Endothelial cell of umbilical vein (primary cell): ENCODE measurements at regions not wholly inside any gene's neighbourhood (a gene's known extent, or its start where the extent isn't known, plus 50 kb on each side); places are given as distances from the start of the nearest gene placed in this dataset.

Experiments
- BruUV-seq: library from RNA; stranded (reverse); fragments of 400-500 nt; replicated peaks from 2 replicates; lab custom pipeline; 2021; lab: Mats Ljungman, UMichigan
- CTCF ChIA-PET: fragments of 300-600, 350-600 bp; sonication (Branson Sonifier 250); formaldehyde crosslinking; loops from one replicate; lab custom pipeline; 2021; ENCODE audit warnings: antibody characterized with exemption, inconsistent platforms; lab: Charles Lee
- POLR2A ChIA-PET: fragments of 300-600, 350-600 bp; sonication (Branson Sonifier 250); formaldehyde crosslinking; loops from one replicate; lab custom pipeline; 2021; ENCODE audit warnings: antibody characterized with exemption, inconsistent platforms; lab: Charles Lee
- DNase-seq: peaks from one replicate; pipeline ENCODE4 v3.0.0-alpha.2; 2011; ENCODE audit warnings: low read depth, low spot score
- FAIRE-seq: peaks from 2 replicates; lab custom pipeline; 2011; peaks lifted over from hg19 to GRCh38; lab: Jason Lieb, UNC
- H2AFZ ChIP-seq: 2 replicates; pipeline ENCODE4 v1.6.0; 2012; ENCODE audit warnings: low read depth, low read length, control low read depth, inconsistent platforms
- H3K27ac ChIP-seq: 2 replicates; pipeline ENCODE4 v1.5.1; 2011; ENCODE audit warnings: low read depth, mild to moderate bottlenecking, control low read depth, low read length, moderate library complexity; ENCODE audit not compliant: insufficient read depth
- H3K27me3 ChIP-seq, 2 experiments: 2 replicates each; pipeline versions ENCODE4 v1.6.0 to v1.6.1; 2011; ENCODE audit warnings: low read length in 2 of 2, mixed read lengths in 1 of 2; ENCODE audit not compliant: control insufficient read depth in 2 of 2, insufficient read depth in 2 of 2
- H3K36me3 ChIP-seq, 2 experiments: 2 replicates in 1 of 2; 3 replicates in 1 of 2; pipeline ENCODE4 v1.5.1; 2011; ENCODE audit warnings: low read length in 2 of 2, mild to moderate bottlenecking in 1 of 2, moderate library complexity in 1 of 2; ENCODE audit not compliant: control insufficient read depth in 2 of 2, insufficient read depth in 2 of 2; ENCODE audit errors: extremely low read depth in 1 of 2
- H3K4me1 ChIP-seq: 3 replicates; pipeline ENCODE4 v1.5.1; 2011; ENCODE audit warnings: mild to moderate bottlenecking, low read length; ENCODE audit not compliant: control insufficient read depth, insufficient read depth; ENCODE audit errors: extremely low read depth
- H3K4me2 ChIP-seq: 2 replicates; pipeline ENCODE4 v1.6.1; 2011; ENCODE audit warnings: low read length, control low read depth, mixed read lengths; ENCODE audit not compliant: insufficient read depth
- H3K4me3 ChIP-seq, 3 experiments: fragments of 200-600 bp in 1 of 3; sonication (generic), shearing (Covaris generic) in 1 of 3; replicated peaks in 1 of 3; 2 replicates each; pipeline ENCODE4 v1.5.1; 2011 to 2016; ENCODE audit warnings: control low read depth in 3 of 3, low read length in 3 of 3, mild to moderate bottlenecking in 2 of 3, inconsistent platforms in 1 of 3, low read depth in 1 of 3, moderate library complexity in 1 of 3; ENCODE audit not compliant: insufficient read depth in 1 of 3
- H3K79me2 ChIP-seq: 2 replicates; pipeline ENCODE4 v1.6.0; 2012; ENCODE audit warnings: low read length, inconsistent platforms; ENCODE audit not compliant: control insufficient read depth, insufficient read depth
- H3K9ac ChIP-seq: replicated peaks from 2 replicates; pipeline ENCODE3; 2011; ENCODE audit warnings: low read length, control low read depth; ENCODE audit not compliant: insufficient read depth; ENCODE audit errors: extremely low read depth
- H3K9me1 ChIP-seq: replicated peaks from 3 replicates; pipeline ENCODE4 v1.6.0; 2011; ENCODE audit warnings: mild to moderate bottlenecking, low read length; ENCODE audit not compliant: control insufficient read depth, insufficient read depth; ENCODE audit errors: extremely low read depth
- H3K9me3 ChIP-seq: replicated peaks from 2 replicates; pipeline ENCODE4 v1.5.1; 2012; ENCODE audit warnings: low read length, inconsistent platforms; ENCODE audit not compliant: control insufficient read depth, insufficient read depth
- H4K20me1 ChIP-seq: replicated peaks from 2 replicates; pipeline ENCODE3; 2011; ENCODE audit warnings: mild to moderate bottlenecking, low read length; ENCODE audit not compliant: control insufficient read depth, insufficient read depth; ENCODE audit errors: extremely low read depth
- CTCF ChIP-seq, 2 donors: IDR thresholded peaks; 1 replicate in 1 of 2; 2 replicates in 1 of 2; pipeline ENCODE4 v1.5.1; 2011; ENCODE audit warnings: low read length in 2 of 2, mild to moderate bottlenecking in 2 of 2, moderate library complexity in 2 of 2, control low read depth in 1 of 2, inconsistent platforms in 1 of 2, low read depth in 1 of 2; ENCODE audit not compliant: insufficient read depth in 1 of 2; ENCODE audit errors: extremely low read depth in 1 of 2
- EZH2 ChIP-seq: IDR thresholded peaks from 2 replicates; pipeline ENCODE4 v1.6.1; 2012; ENCODE audit warnings: borderline replicate concordance, low read depth, mild to moderate bottlenecking, moderate library complexity, low read length, inconsistent platforms; ENCODE audit not compliant: severe bottlenecking
- FOS ChIP-seq: IDR thresholded peaks from 2 replicates; pipeline ENCODE4 v1.6.1; 2011; ENCODE audit warnings: mild to moderate bottlenecking, low read length, moderate library complexity, borderline replicate concordance; ENCODE audit not compliant: insufficient read depth
- GATA2 ChIP-seq: IDR thresholded peaks from 2 replicates; pipeline ENCODE4 v1.7.0; 2011; ENCODE audit warnings: low read depth, mild to moderate bottlenecking, moderate library complexity, mixed read lengths, low read length; ENCODE audit not compliant: insufficient read length, insufficient read depth
- JUN ChIP-seq: IDR thresholded peaks from 2 replicates; pipeline ENCODE4 v1.6.1; 2011; ENCODE audit warnings: borderline replicate concordance, low read depth; ENCODE audit not compliant: insufficient read length, insufficient read depth
- MAX ChIP-seq: IDR thresholded peaks from 2 replicates; pipeline ENCODE4 v1.6.1; 2011; ENCODE audit not compliant: insufficient read depth, insufficient read length
- MYC ChIP-seq: IDR thresholded peaks from one replicate; pipeline ENCODE4 v1.6.1; 2011; ENCODE audit warnings: mild to moderate bottlenecking, low read depth, low read length
- POLR2A ChIP-seq: IDR thresholded peaks from 2 replicates; pipeline ENCODE4 v1.6.1; 2012; ENCODE audit warnings: low read depth, mild to moderate bottlenecking, control low read depth, low read length
- POLR2AphosphoS5 ChIP-seq: IDR thresholded peaks from 2 replicates; pipeline ENCODE4 v1.6.1; 2012; ENCODE audit warnings: low read depth, mild to moderate bottlenecking, control low read depth, low read length, moderate library complexity; ENCODE audit not compliant: insufficient read depth
- dilution Hi-C: fragments of 300-500 bp; cut with MboI; formaldehyde crosslinking; loops from one replicate; pipeline ENCODE4 v1.15.0; 2019; ENCODE audit warnings: low sequenced_read_pairs; ENCODE audit not compliant: extremely low pct_ligation_motif_present
- intact Hi-C: fragments of 100-400 bp; cut with micrococcal nuclease; formaldehyde crosslinking; loops from one replicate; pipeline ENCODE4 v1.10.0; 2022

GRCh38 chr18:71873695-71874094, 670.4 kb downstream of the CBLN2 start:
- TF ChIP-seq FOS: no peak
- no peak for TF ChIP-seq EZH2
- TF ChIP-seq CTCF (IDR thresholded peaks at IDR 0.05; ENCODE audit: extremely low read depth in 1 of 2, insufficient read depth in 1 of 2, low read depth in 1 of 2, low read length in 2 of 2): no peak
- no peak for TF ChIP-seq MYC
- no peak for TF ChIP-seq POLR2A
- no peak for TF ChIP-seq MAX
- TF ChIP-seq GATA2: no peak
- TF ChIP-seq JUN: no peak
- no peak for TF ChIP-seq POLR2AphosphoS5
- POLR2A ChIA-PET: no interaction called here
- no peaks in the 10 kb centered on the region for H3K4me1 ChIP-seq
- no peak for FAIRE-seq
- no peaks in the 10 kb centered on the region for H4K20me1 ChIP-seq
- intact Hi-C loops: no loop called here
- no peak overlapping the region for H2AFZ ChIP-seq
- no TSS peak for BruUV-seq
- no peak overlapping the region for H3K4me2 ChIP-seq
- no peaks in the 10 kb centered on the region for H3K79me2 ChIP-seq
- no peaks in the 10 kb centered on the region for H3K9me3 ChIP-seq
- H3K36me3 ChIP-seq: no peaks in the 10 kb centered on the region
- no peaks in the 10 kb centered on the region for H3K9me1 ChIP-seq
- no peak overlapping the region for H3K4me3 ChIP-seq
- dilution Hi-C loops: no loop called here
- H3K9ac ChIP-seq: no peak overlapping the region
- H3K27me3 ChIP-seq: no peaks in the 10 kb centered on the region
- no peak overlapping the region for H3K27ac ChIP-seq
- CTCF ChIA-PET: no interaction called here
- no peak for DNase-seq
